ENCODE measurements at regions not wholly inside any gene's neighbourhood (a gene's known extent, or its start where the extent isn't known, plus 50 kb on each side); places are given as distances from the start of the nearest gene placed in this dataset.

DNA sequence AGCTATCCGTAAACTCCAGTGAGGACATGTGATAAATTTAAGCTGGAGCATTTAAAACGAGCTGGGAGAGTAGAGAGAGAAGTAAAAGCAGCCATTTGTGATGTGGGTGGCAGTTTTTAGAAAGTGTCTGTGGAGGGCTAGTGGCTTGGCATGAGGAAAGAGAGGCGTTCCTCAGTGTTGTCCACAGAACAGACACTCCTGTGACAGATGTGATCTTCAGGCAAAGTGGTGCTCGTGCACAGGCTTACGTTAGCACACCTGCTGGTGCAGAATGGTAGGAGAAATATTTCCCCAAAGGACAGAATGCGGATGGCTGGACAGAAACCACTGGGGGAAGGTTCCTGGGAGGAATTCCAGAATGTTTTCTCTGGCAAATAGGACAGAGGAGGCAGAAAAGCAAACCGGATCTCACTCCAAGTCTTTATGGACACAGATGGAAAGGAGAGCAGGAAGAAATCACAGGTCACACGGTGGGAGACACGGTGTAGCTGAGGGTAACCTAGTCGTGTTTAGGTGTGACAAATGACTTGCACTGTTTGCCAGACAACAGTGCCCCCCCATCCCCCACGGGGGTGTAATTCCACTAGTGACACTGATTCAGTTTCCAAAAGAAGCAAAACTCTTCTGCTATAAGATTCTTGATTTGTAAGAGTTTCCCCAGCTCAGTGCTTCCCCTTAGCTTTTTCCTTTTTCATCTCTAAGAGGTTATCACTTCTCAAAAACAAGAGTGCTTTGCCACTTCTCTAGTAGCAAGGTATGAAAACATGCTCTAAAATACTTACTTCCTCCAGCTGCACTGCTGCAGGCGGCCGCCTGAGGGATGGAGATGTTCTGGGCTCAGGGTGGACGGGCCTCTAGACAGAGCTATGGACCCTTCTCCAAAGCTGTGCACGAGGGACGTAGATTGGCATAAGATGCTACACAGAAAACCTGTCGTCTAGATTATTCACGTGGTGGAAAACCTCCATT is 293.2 kb downstream of the QKI start:
- TF ChIP-seq, protein P1, sequence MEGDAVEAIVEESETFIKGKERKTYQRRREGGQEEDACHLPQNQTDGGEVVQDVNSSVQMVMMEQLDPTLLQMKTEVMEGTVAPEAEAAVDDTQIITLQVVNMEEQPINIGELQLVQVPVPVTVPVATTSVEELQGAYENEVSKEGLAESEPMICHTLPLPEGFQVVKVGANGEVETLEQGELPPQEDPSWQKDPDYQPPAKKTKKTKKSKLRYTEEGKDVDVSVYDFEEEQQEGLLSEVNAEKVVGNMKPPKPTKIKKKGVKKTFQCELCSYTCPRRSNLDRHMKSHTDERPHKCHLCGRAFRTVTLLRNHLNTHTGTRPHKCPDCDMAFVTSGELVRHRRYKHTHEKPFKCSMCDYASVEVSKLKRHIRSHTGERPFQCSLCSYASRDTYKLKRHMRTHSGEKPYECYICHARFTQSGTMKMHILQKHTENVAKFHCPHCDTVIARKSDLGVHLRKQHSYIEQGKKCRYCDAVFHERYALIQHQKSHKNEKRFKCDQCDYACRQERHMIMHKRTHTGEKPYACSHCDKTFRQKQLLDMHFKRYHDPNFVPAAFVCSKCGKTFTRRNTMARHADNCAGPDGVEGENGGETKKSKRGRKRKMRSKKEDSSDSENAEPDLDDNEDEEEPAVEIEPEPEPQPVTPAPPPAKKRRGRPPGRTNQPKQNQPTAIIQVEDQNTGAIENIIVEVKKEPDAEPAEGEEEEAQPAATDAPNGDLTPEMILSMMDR (IDR thresholded peaks at IDR 0.05; ENCODE audit: poor library complexity): no peak
- no peak for TF ChIP-seq EZH2phosphoT487 (IDR thresholded peaks at IDR 0.05; ENCODE audit: low read depth, severe bottlenecking, unreplicated experiment)
- TF ChIP-seq EZH2 (IDR thresholded peaks at IDR 0.05; ENCODE audit: borderline replicate concordance): no peak
